ENCODE measurements at regions not wholly inside any gene's neighbourhood (a gene's known extent, or its start where the extent isn't known, plus 50 kb on each side); places are given as distances from the start of the nearest gene placed in this dataset.

- Histone ChIP-seq H3K36me3 (ENCODE audit: control insufficient read depth in 2 of 3, insufficient read depth in 3 of 3, low read length in 3 of 3) (no peaks in the 10 kb centered on the region), H3K27me3 (ENCODE audit: control insufficient read depth, insufficient read depth, low read length) (no peaks in the 10 kb centered on the region), H3K9ac (ENCODE audit: low read length in 3 of 3) (no peak overlapping the region), H3K4me1 (ENCODE audit: control insufficient read depth in 2 of 3, insufficient read depth in 2 of 3, low read depth in 1 of 3, low read length in 3 of 3) (no peaks in the 10 kb centered on the region), H3K4me3 (ENCODE audit: low read length in 3 of 3) (no peak overlapping the region), H3K9me3 (ENCODE audit: control insufficient read depth in 2 of 3, insufficient read depth in 1 of 3, low read length in 3 of 3) (no peaks in the 10 kb centered on the region), H3K27ac (ENCODE audit: low read depth in 2 of 2, low read length in 2 of 2) (no peak overlapping the region)
- TF ChIP-seq CTCF (IDR thresholded peaks at IDR 0.05; ENCODE audit: borderline replicate concordance, extremely low read depth, insufficient read depth) = peak; percentile 95
- FAIRE-seq (peak; percentile 98), DNase-seq (peak in 2 of 5 donors; percentile 74 to 85)
- intact Hi-C loops (cut with DNase I) = loop anchor here (5.0 kb wide), 1 partner anchor 320 kb away; no protein-coding TSS in a partner anchor
Measured at GRCh38 chr14:59126714-59127436, 61.6 kb upstream of the DAAM1 start.

GRCh38 chr14:59127437-59127732 is 61.1 kb upstream of the DAAM1 start:
- TF ChIP-seq CTCF (IDR thresholded peaks at IDR 0.05; ENCODE audit: borderline replicate concordance, extremely low read depth, insufficient read depth) = no peak
- H3K36me3 ChIP-seq (ENCODE audit: control insufficient read depth in 2 of 3, insufficient read depth in 3 of 3, low read length in 3 of 3) = no peaks in the 10 kb centered on the region
- H3K27me3 ChIP-seq (ENCODE audit: control insufficient read depth, insufficient read depth, low read length) = no peaks in the 10 kb centered on the region
- no peak overlapping the region for H3K27ac ChIP-seq (ENCODE audit: low read depth in 2 of 2, low read length in 2 of 2)
- no peak for DNase-seq
- FAIRE-seq = no peak
- H3K4me1 ChIP-seq (ENCODE audit: control insufficient read depth in 2 of 3, insufficient read depth in 2 of 3, low read depth in 1 of 3, low read length in 3 of 3) = no peaks in the 10 kb centered on the region
- H3K9me3 ChIP-seq (ENCODE audit: control insufficient read depth in 2 of 3, insufficient read depth in 1 of 3, low read length in 3 of 3) = no peaks in the 10 kb centered on the region
- H3K9ac ChIP-seq (ENCODE audit: low read length in 3 of 3) = no peak overlapping the region
- H3K4me3 ChIP-seq (ENCODE audit: low read length in 3 of 3) = no peak overlapping the region
- intact Hi-C loops (cut with DNase I) = loop anchor here (5.0 kb wide), 1 partner anchor 320 kb away; no protein-coding TSS in a partner anchor

GRCh38 chr14:59130462-59130861 is 58.0 kb upstream of the DAAM1 start:
- no peak for TF ChIP-seq CTCF (IDR thresholded peaks at IDR 0.05; ENCODE audit: borderline replicate concordance, extremely low read depth, insufficient read depth)
- Histone ChIP-seq H3K27ac (ENCODE audit: low read depth in 2 of 2, low read length in 2 of 2) (no peak overlapping the region), H3K36me3 (ENCODE audit: control insufficient read depth in 2 of 3, insufficient read depth in 3 of 3, low read length in 3 of 3) (no peaks in the 10 kb centered on the region), H3K9ac (ENCODE audit: low read length in 3 of 3) (no peak overlapping the region), H3K27me3 (ENCODE audit: control insufficient read depth, insufficient read depth, low read length) (no peaks in the 10 kb centered on the region), H3K9me3 (ENCODE audit: control insufficient read depth in 2 of 3, insufficient read depth in 1 of 3, low read length in 3 of 3) (no peaks in the 10 kb centered on the region), H3K4me1 (ENCODE audit: control insufficient read depth in 2 of 3, insufficient read depth in 2 of 3, low read depth in 1 of 3, low read length in 3 of 3) (no peaks in the 10 kb centered on the region), H3K4me3 (ENCODE audit: low read length in 3 of 3) (no peak overlapping the region)
- DNase-seq (no peak), FAIRE-seq (no peak)
- intact Hi-C loops (cut with DNase I) = no loop called here

Measured in kidney (tissue), 13 donors.